Left lobe of liver (tissue), 2 donors: ENCODE measurements at regions not wholly inside any gene's neighbourhood (a gene's known extent, or its start where the extent isn't known, plus 50 kb on each side); places are given as distances from the start of the nearest gene placed in this dataset.
"Not testable (repeated sequence)": the region's sequence is repeated elsewhere in the genome, so short reads cannot be mapped to it uniquely, and the experiment has no call there.

Experiments
- ATAC-seq: fragments of 200-7000 bp; cut with Tn5 transposase; one replicate; pipeline ENCODE4 v1.9.1; 2020; ENCODE audit warnings: mild to moderate bottlenecking, moderate library complexity
- DNase-seq: peaks from one replicate; pipeline ENCODE4 v3.0.0-alpha.2; 2020; ENCODE audit warnings: low spot score
- donor health status: DM: no; HTN: no; CAD: no; lungs with moderate emphysema.
- donor health status: DM: no; HTN: yes; CAD: no.

DNA sequence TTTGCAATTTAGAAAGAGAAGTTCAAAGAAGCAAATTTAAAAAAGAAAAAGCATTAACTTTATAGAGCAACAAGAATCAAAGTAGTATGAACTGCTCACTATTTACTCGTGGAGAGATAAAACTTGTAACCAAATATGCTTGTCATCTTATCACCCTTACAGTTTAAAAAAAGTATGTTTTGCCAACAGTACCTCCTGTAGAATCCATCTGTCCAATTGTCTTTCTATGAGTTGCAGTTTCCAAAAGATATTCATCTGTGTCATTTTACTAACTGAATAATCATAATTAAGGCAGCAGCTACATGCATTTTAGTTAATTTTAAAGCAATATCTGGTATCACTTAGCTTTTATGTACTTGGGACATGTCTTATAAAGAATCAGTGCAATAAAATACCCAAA, 1112.3 kb downstream of the DSC3 start:
- DNase-seq (no peak), ATAC-seq (no peak)

DNA sequence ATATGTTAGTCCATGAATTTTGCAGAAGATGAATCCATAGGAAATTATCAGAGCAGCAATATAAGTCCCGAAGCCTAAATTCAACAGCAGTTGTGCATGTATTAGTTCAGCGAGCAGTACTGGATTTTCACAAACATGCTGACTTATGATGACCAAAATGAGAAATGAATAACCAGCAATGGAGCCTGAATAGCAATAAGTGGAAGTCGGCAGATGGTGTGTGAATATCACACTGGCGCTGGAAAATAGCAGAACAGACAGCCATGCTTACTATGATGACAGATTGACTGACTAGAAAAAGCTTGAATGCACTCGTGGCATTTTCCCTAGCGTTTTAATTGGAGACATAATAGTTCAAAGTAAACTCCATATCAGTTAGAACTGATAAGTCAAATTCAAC, 1114.5 kb downstream of the DSC3 start:
- ATAC-seq (no peak), DNase-seq (no peak)

DNA sequence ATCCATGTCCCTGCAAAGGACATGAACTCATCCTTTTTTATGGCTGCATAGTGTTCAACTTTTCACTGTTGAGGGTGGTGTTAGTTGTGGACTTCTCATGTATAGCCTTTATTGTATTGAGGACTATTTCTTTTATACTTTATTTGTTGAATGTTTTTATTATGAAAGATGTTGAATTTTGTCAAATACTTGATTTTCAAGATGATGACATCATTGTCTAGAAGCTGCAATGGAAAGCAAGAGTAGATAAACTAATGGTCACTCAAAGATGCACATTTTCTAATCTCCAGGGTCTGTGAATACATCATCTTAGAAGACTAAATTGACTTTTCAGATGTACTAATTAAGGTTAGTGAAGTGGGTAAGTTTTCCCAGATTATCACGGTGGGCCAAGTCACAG, 1117.0 kb downstream of the DSC3 start:
- ATAC-seq (no peak), DNase-seq (no peak)

DNA sequence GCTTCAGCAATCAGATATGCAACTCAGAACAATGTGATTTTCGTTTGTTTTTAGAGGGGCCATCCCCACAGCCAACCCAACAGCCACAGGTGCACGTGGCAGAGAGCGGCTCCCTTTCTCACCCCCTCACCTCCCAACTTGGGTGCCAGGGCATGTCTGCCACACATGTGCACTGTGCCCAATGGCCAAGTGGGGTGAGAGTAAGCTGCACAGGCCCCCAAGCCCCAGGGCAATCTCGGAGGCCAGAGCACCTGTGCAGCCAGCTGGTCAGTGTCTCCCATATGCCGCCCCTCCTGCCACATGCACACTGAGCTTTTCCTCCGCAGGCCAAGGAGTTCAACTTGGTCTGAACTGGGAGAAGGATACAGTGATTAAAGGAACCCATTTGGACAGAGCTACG, 1130.2 kb downstream of the DSC3 start:
- no peak for ATAC-seq
- DNase-seq, result no peak

DNA sequence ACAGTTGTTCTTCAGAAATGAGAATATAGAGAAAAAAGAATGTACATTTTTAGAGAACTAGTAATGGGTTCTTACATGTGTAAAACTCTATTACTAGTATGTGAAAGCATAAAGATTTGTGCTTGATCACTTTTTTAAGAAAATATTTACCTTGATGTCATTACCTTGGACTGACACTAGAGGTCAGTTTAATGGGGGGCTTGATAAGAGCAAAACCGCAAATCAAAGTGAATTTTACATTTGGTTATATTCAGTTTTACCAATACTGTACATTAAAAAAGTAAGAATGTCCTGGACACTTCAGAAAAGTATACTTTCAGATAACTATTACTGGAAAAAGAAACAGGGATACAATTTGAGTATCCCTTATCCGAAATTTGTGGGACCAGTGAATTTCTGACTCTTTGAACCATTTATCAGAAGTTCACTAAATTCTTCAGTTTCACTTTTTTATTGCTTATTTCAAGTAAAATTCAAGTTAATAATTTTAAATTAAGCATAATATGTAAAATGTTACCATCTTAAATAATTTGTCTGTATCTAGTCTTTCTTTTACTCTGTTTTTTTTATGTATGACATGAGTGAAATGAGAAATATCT, 1149.5 kb downstream of the DSC3 start:
- ATAC-seq (no peak), DNase-seq (no peak)

DNA sequence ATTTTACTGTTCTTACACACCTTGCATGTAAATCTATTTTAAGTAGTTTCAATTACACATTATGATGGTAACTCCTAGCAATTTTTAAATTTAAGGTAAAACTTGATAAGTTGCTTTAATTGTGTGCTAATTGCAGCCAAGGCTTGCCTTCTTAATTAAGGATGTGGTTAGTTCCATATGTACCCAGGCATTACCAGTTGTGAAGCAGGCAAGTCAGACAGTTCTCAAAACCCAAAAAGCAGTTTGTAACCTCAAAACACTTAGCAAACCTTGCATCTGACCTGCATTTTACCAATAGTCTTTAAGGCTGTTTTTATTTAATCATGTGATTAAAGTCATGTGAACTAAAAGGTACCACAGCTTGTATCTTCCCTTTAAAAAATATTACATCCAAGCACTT, 1159.4 kb downstream of the DSC3 start:
- ATAC-seq (no peak), DNase-seq (no peak)

DNA sequence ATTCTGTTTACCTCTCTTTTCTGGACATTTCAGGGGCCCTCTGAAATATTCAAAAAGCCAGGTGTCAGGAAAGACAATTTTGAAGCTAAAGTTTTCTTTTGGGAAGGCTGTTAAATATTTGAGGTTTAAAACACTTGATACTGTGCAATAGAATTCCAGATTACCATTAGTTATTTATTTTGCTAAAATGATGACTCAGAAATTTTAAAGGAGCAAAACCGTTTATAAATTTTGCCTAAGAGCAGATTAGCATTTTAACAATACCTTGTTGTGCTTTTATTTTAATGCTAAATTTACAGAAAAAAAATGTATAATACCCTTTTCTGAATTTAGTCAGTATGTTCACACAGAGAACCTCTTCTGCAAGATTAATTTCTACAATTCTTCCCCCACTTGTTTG, 1159.9 kb downstream of the DSC3 start:
- ATAC-seq (no peak), DNase-seq (no peak)

DNA sequence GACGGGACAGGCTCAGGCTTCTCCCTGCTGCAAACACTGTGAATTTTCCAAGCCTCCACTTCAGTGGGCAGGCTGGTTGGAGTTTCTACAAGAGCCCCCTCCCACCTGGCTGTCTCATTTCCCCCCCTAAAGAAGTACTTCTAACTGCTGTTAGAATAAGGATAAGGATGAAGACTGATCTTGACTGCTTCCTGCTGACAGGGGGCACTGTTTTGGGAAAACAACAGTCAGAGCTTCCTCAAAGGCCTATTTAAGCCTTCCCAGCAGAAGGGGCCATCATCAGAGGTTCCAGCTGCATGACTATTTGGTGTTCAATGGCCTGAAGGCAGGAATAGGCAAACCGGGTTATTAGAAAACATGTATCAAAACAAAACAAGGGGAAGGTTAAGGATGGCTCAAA, 1162.8 kb downstream of the DSC3 start:
- ATAC-seq, result no peak

DNA sequence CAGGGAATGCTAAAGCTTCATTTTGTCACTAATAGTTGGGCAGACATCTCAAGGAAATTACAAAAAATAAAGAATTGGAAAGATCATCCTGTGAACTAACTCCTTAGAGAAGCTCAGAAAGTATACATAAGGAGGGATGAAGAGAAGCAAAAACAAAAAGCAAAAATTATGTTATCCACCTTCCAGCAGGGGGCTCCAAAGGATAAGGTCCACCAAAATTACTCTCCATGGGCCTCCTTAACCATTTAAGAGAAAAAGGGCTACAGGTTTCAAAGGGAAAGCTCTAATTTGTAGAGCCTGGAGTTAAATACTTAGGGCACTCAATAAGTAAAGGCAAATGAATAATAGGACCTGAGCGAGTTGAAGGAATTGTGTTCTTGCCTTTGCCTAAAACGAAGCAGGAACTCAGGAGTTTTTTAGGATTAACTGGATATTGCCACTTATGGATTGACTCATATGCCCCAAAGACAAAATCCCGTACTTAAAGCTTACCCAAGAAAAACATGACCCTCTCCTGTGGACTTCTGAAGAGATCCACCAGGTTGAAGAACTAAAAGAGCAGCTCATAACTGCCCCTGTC, 1167.9 kb downstream of the DSC3 start:
- DNase-seq (no peak), ATAC-seq (peak; percentile 54)

More for the DNA sequence above, 1162.8 kb downstream of the DSC3 start:
- DNase-seq, result no peak

DNA sequence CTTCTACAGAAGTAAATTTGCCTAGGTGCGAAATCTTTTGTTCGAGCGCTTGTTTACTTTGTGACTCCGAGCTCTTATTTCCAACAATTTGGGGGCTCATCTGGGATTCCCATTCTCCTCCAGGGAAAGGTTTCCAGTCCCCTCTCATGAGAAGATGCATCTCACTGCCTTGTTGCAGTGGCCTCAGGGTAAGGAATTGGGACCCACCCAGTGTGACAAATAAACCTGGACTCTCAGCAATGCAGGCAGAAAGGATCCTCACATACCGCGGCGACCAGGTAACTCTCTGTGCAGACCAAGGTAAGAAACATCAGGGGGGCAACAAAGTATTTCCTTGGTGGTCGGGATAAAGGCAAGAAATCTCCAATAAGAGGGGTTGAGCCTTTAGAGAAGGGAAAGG, 1169.3 kb downstream of the DSC3 start:
- ATAC-seq, result no peak
- no peak for DNase-seq

DNA sequence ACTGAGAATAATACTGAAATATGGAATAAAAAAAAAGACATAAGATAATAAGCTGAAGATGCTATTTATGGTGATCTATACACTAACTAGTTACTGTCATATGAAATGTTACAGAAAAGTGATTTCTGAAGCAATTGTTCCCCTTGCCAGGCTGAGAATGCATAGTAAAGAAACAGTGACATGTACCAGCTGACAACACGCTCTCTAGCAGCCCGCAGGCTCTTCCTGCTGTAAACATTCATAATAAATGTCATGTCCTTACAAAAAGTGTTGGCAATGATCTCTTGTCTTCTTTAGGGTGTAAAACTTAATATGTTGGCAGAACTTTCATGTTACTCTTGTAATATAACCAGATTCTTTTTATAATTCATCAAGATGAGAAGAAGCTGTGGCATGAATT, 1171.3 kb downstream of the DSC3 start:
- DNase-seq (no peak), ATAC-seq (no peak)

DNA sequence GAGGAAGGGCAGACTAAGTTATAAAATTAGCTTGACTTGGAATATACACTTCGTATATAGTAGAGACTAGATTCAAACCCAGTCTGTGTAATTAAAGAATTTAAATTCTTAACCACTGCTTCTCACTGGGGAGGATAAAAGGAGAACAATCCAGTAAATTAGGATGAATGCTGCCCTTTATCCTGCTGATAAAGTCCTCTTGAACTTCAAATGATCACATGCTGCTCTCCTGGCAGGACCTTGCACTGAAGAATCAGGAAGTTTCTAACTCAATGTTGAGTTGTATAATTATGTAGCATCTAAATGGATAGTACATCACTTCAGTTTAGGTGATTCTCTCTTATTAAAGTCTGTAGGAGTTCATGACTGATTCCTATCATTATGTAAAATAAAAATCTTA, 1179.7 kb downstream of the DSC3 start:
- ATAC-seq (no peak), DNase-seq (no peak)

DNA sequence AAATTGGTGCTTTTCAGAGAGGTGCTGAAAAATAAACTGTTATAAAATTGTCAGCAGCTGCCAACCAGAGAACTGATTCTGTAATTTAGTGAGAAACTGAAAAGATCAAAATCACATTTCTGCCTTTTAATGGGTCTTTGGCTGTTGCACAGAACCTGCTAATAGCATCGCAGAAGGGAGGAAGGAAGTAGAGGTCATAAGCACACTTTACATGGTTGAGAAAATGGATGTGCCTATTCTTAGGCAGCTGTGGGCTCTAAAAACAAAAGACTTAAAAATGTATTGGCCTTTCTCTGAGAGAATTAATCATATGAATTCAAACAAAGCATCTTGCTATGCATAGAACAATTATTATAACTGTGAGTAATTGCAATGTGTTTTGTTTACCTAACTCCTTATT, 1186.9 kb downstream of the DSC3 start:
- DNase-seq, result no peak
- no peak for ATAC-seq

DNA sequence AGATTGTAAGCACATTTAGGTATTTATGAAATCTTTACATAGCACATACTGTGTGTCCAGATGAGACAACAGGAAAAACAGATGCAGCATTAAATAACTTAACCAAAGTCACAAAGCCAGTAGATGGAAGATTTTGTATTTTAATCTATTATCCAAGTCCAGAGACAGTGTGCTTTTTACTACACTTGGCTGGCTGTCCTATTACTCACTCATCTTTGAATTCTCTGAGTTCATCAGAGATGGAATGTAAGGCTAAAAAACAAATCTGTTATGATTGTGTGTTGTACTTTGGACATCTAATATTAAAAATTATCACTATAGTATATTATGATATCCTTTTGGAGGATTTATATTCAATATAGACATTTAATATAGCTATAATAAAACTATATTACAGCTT, 1189.4 kb downstream of the DSC3 start:
- ATAC-seq, result no peak
- DNase-seq, result no peak

DNA sequence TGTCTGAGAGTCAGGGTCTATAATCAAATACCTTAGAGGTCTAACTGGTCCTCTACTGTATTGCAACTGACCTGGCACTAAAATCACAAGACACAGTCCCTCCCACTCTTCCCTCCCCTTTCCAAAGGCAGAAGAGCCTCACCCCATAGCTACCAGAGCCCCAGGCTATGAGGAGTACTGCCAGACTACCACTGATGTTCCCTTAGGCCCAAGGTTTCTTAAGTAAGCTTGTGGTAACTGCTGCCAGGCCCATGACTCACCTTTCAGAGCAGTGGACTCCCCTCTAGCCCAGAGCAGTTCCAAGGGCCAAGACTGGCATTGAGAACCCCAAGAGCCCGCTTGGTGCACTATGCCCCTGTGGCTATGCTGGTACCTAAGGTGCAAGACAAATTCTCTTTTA, 1193.4 kb downstream of the DSC3 start:
- no peak for ATAC-seq
- DNase-seq, result no peak

DNA sequence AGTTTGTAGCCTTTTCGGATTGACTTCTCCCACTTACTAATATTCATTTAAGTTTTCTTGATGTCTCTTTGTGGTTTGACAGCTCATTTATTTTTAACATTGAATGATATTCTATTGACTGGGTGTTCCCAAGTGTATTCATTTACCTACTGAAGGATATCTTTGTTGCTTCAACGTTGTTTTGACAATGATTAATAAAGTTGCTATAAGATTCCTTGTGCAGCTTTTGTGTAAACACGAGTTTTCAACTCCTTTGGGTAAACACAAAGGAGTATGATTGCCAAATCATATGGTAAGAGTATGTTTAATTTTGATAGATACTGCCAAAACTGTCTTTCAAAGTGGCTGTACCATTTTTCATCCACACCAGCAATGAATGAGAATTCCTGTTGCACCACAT, 1200.9 kb downstream of the DSC3 start:
- DNase-seq, result no peak
- ATAC-seq, result no peak

DNA sequence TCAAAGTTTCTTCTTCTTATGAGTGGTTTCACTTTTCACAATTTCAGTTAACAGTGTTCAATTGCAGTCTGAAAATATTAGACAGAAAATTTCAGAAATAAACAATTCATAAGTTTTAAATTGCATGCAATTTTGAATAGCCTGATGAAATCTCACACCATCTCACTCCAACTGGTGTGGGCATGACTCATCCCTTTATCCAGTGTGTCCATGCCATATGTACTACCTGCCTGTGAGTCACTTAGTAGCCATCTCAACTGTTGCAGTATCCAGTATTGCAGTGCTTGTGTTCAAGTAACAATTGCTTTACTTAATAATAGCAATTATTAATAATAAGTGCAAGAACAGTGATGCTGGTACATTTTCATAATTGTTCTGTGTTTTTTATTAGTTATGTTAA, 1202.5 kb downstream of the DSC3 start:
- no peak for ATAC-seq

DNA sequence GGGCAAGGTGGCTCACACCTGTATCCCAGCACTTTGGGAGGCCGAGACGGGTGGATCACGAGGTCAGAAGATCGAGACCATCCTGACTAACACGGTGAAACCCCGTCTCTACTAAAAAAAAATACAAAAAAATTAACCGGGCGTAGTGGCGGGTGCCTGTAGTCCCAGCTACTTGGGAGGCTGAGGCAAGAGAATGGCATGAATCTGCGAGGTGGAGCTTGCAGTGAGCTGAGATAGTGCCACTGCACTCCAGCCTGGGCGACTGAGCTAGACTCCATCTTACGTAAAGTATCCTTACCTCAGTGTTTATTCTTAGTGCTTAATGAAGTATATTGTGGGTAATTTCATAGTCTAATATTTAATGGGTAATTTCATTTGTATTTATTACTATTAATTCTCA, 1203.6 kb downstream of the DSC3 start:
- not testable (repeated sequence) for DNase-seq, ATAC-seq

More for the DNA sequence above, 1202.5 kb downstream of the DSC3 start:
- no peak for DNase-seq

DNA sequence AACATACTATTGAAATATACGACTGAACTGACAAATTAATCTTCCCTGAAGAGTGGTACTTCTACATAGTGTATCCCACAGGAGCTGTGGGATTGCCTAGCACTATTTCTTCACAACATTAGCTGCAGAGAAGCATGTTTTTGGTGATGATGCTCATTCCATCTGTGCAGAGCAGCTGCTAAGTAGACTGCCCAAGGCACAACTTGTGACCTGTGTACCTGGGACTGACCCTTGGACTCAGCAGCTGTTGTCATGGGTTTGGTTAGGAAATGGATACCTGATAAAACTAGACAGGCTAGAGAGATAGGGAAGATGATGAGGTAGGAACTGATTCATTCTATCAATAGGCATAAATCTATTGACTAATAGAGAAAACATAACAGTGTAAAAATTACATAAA, 1204.0 kb downstream of the DSC3 start:
- DNase-seq (no peak), ATAC-seq (no peak)

DNA sequence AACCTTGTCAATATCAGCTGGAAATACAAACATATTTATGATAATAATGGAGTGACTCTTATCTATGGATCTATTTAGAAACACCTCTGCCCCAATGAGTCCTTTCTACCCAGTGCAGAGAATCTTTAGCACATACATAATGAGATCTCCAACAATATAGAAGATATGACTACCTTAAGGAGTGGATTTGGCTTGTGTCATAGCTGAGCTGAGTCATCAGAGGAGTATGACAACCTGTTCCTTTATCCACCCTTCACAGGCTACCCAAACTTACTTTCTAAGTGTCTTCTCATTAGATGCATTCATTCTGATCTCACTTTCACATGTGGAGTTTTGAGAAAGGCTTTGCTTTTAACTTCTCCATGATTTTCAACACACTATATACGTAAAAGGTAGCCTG, 1218.9 kb downstream of the DSC3 start:
- ATAC-seq, result no peak

DNA sequence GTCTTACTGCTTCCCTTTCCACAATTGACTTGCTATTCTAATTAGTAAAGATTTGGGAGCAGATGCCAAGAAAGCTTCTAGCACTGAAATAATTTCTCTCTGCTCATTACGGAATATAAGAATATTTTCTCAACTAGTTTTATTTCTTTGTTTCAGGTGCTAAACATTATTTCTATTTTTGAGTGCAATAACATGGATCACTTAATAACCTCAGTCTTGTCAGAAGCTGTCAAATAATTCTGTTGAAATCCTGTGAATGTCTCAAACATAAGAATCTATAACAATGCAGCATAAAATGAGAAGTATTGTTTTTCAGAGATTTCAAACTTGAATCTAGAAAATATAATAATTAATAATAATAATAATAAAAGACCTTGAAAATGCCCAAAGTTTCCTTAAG, 1221.0 kb downstream of the DSC3 start:
- DNase-seq, result no peak
- no peak for ATAC-seq

More for the DNA sequence above, 1218.9 kb downstream of the DSC3 start:
- no peak for DNase-seq

DNA sequence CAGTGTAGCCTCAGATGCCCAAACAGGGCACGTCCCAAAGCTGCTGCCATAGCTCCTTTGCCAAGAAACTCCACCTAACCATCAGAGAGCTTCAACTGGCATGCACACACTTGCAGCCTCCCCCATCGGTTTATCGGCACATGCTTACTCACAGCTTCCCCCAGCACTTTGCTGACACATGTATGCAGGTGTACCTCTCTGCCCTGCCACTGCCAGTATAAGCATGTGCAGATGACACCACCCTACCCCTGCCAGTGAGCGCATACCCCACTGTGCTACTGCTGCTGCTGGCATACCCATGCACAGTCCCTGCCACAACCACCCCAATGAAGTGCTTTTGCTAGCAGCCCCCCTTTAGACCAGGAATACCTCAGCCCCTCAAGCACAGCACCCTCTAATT, 1231.0 kb downstream of the DSC3 start:
- no peak for ATAC-seq
- DNase-seq, result no peak

DNA sequence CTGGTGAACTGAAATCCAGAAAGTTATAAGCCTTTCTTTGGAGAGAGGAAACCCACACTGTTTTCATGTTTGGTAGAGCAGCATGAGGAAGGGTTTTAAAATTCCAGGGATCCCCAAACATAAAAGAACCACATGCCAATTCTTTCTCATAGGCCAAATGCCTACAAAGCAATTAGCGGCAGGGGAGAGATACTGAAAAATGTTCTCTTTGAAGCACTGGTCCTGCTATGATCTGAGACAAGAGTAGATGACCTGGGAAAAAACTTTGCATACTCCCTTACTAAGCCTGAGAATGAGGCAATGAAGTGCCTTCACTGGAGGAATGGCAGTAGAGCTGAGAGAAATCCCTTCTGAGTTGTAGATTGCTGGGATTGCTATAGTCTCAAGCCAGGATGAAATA, 1261.7 kb downstream of the DSC3 start:
- ATAC-seq, result no peak
- DNase-seq, result no peak
